HCT116 (cell line): ENCODE measurements at regions not wholly inside any gene's neighbourhood (a gene's known extent, or its start where the extent isn't known, plus 50 kb on each side); places are given as distances from the start of the nearest gene placed in this dataset.

Experiments used
- ATAC-seq: fragments of 200-7000 bp; cut with Tn5 transposase; 2 replicates; pipeline ENCODE4 v1.9.1; 2020; ENCODE audit warnings: mild to moderate bottlenecking, moderate library complexity
- BruUV-seq: library from RNA; stranded (reverse); fragments of 400-500 nt; replicated peaks from 2 replicates; lab custom pipeline; 2021; lab: Mats Ljungman, UMichigan
- CTCF ChIA-PET: fragments of 300-600 bp; sonication (Branson Sonifier 250); formaldehyde crosslinking; loops from one replicate; lab custom pipeline; 2021; ENCODE audit warnings: antibody characterized with exemption; lab: Charles Lee
- POLR2A ChIA-PET: fragments of 300-600, 350-600 bp; sonication (Branson Sonifier 250); formaldehyde crosslinking; loops from one replicate; lab custom pipeline; 2021; ENCODE audit warnings: antibody characterized with exemption; lab: Charles Lee
- RAD21 ChIA-PET, 2 experiments: fragments of 300-600 bp; sonication (Branson Sonifier 250); formaldehyde crosslinking; loops; one replicate each; lab custom pipeline; 2023; ENCODE audit warnings: low total read pairs in 2 of 2; ENCODE audit not compliant: uncharacterized antibody in 2 of 2, unreplicated experiment in 2 of 2, low non-redundant PET in 1 of 2; lab: Charles Lee
- DNase-seq: peaks from one replicate; pipeline ENCODE4 v3.0.0-alpha.2; 2010; ENCODE audit warnings: low read depth, low spot score
- H2AFZ ChIP-seq: fragments of 200-600 bp; shearing (Covaris generic), sonication (generic); 2 replicates; pipeline ENCODE4 v1.6.1; 2017; ENCODE audit warnings: low read depth, mixed run types, mixed read lengths, antibody characterized with exemption, low read length; ENCODE audit not compliant: poor library complexity, severe bottlenecking
- H3K27ac ChIP-seq: 2 replicates; pipeline ENCODE4 v1.5.1; 2012; ENCODE audit warnings: low read depth, low read length
- H3K27me3 ChIP-seq: fragments of 200-600 bp; sonication (generic); 2 replicates; pipeline ENCODE4 v1.6.1; 2016; ENCODE audit warnings: mixed run types, low read length, mixed read lengths; ENCODE audit not compliant: insufficient read depth
- H3K36me3 ChIP-seq, 2 experiments: fragments of 200-500 bp in 1 of 2; fragments of 200-600 bp in 1 of 2; sonication (Bioruptor generic) in 1 of 2; sonication (generic) in 1 of 2; 2 replicates each; pipeline versions ENCODE4 v1.5.1 to v1.6.1; 2014 to 2016; ENCODE audit warnings: low read length in 2 of 2, inconsistent platforms in 1 of 2, mixed read lengths in 1 of 2, mixed run types in 1 of 2; ENCODE audit not compliant: insufficient read depth in 2 of 2, control insufficient read depth in 1 of 2
- H3K4me1 ChIP-seq, 2 experiments: fragments of 200-600 bp in 1 of 2; sonication (generic) in 1 of 2; 2 replicates each; pipeline versions ENCODE4 v1.5.1 to v1.6.1; 2012 to 2017; ENCODE audit warnings: low read length in 2 of 2, inconsistent platforms in 1 of 2, mild to moderate bottlenecking in 1 of 2, mixed read lengths in 1 of 2, mixed run types in 1 of 2, moderate library complexity in 1 of 2; ENCODE audit not compliant: insufficient read depth in 2 of 2, control insufficient read depth in 1 of 2
- H3K4me2 ChIP-seq: fragments of 200-600 bp; sonication (generic); 2 replicates; pipeline ENCODE4 v1.6.1; 2017; ENCODE audit warnings: mixed run types, low read length, mixed read lengths
- H3K4me3 ChIP-seq, 2 experiments: fragments of 200-600 bp in 1 of 2; sonication (generic) in 1 of 2; replicated peaks in 1 of 2; 2 replicates each; pipeline ENCODE4 v1.5.1; 2011 to 2016; ENCODE audit warnings: low read length in 2 of 2, control low read depth in 1 of 2, low read depth in 1 of 2, mild to moderate bottlenecking in 1 of 2, mixed read lengths in 1 of 2, mixed run types in 1 of 2
- H3K79me2 ChIP-seq: fragments of 200-600 bp; sonication (generic); 2 replicates; pipeline ENCODE4 v1.6.1; 2017; ENCODE audit warnings: mild to moderate bottlenecking, mixed run types, low read length, moderate library complexity, mixed read lengths; ENCODE audit not compliant: insufficient read depth
- H3K9ac ChIP-seq: fragments of 200-600 bp; sonication (generic); 2 replicates; pipeline ENCODE4 v1.6.1; 2016; ENCODE audit warnings: low read length, mixed read lengths
- H3K9me2 ChIP-seq: fragments of 200-600 bp; sonication (generic), shearing (Covaris generic); 2 replicates; pipeline ENCODE4 v1.6.1; 2017; ENCODE audit warnings: mixed run types, mild to moderate bottlenecking, moderate library complexity; ENCODE audit not compliant: insufficient read depth
- H3K9me3 ChIP-seq, 2 experiments: fragments of 200-500 bp in 1 of 2; fragments of 200-600 bp in 1 of 2; sonication (Bioruptor generic) in 1 of 2; sonication (generic) in 1 of 2; 2 replicates each; pipeline ENCODE4 v1.6.1; 2014 to 2017; ENCODE audit warnings: low read length in 2 of 2, mixed read lengths in 2 of 2, inconsistent platforms in 1 of 2, low read depth in 1 of 2, mild to moderate bottlenecking in 1 of 2, mixed run types in 1 of 2, moderate library complexity in 1 of 2; ENCODE audit not compliant: control insufficient read depth in 1 of 2, insufficient read depth in 1 of 2
- H4K20me1 ChIP-seq: fragments of 200-600 bp; sonication (generic), shearing (Covaris generic); 2 replicates; pipeline ENCODE4 v1.6.1; 2017; ENCODE audit warnings: mixed run types, mild to moderate bottlenecking, moderate library complexity; ENCODE audit not compliant: insufficient read depth
- CBX3 ChIP-seq: IDR thresholded peaks from 2 replicates; pipeline ENCODE4 v1.6.1; 2012; ENCODE audit warnings: low read depth
- CEBPB ChIP-seq: IDR thresholded peaks from 2 replicates; pipeline ENCODE4 v1.6.1; 2012; ENCODE audit warnings: low read depth
- EGR1 ChIP-seq: IDR thresholded peaks from 2 replicates; pipeline ENCODE4 v1.6.1; 2012; ENCODE audit warnings: low read depth
- ELF1 ChIP-seq: IDR thresholded peaks from 2 replicates; pipeline ENCODE4 v1.6.1; 2012; ENCODE audit warnings: low read depth, borderline replicate concordance
- EZH2 ChIP-seq: fragments of 200-600 bp; sonication (generic); IDR thresholded peaks from 2 replicates; pipeline ENCODE4 v1.6.1; 2017; ENCODE audit warnings: antibody characterized with exemption, mixed run types
- FOSL1 ChIP-seq: IDR thresholded peaks from 2 replicates; pipeline ENCODE4 v1.6.1; 2012; ENCODE audit warnings: low read depth
- JUND ChIP-seq: IDR thresholded peaks from 2 replicates; pipeline ENCODE4 v1.6.1; 2012
- RAD21 ChIP-seq: IDR thresholded peaks from 2 replicates; pipeline ENCODE4 v1.6.1; 2012; ENCODE audit warnings: low read depth, mild to moderate bottlenecking
- SIN3A ChIP-seq: IDR thresholded peaks from 2 replicates; pipeline ENCODE4 v1.6.1; 2012; ENCODE audit warnings: low read depth
- SRF ChIP-seq: IDR thresholded peaks from 2 replicates; pipeline ENCODE4 v1.6.1; 2012; ENCODE audit warnings: low read depth
- YY1 ChIP-seq: IDR thresholded peaks from 2 replicates; pipeline ENCODE4 v1.6.1; 2011; ENCODE audit warnings: low read length, low read depth, moderate library complexity, mild to moderate bottlenecking; ENCODE audit not compliant: insufficient replicate concordance; ENCODE audit errors: extremely low read depth
- ZFX ChIP-seq: fragments of 450-650 bp; IDR thresholded peaks from 2 replicates; pipeline ENCODE4 v1.6.1; 2017
- intact Hi-C: fragments of 100-400 bp; cut with micrococcal nuclease; formaldehyde crosslinking; loops from 2 replicates; pipeline ENCODE4 v1.10.0; 2022
- TF ChIP-seq, protein P1 (sequence below): IDR thresholded peaks from 2 replicates; pipeline ENCODE4 v1.6.1; 2012; ENCODE audit warnings: low read depth
- TF ChIP-seq, protein P2 (sequence below): IDR thresholded peaks from 2 replicates; pipeline ENCODE4 v1.6.1; 2012
- TF ChIP-seq, protein P3 (sequence below): IDR thresholded peaks from 2 replicates; pipeline ENCODE4 v1.6.1; 2011; ENCODE audit warnings: mild to moderate bottlenecking, low read length, moderate library complexity; ENCODE audit not compliant: insufficient replicate concordance; ENCODE audit errors: extremely low read depth
- TF ChIP-seq, protein P4 (sequence below): IDR thresholded peaks from 2 replicates; pipeline ENCODE4 v1.6.1; 2012

DNA sequence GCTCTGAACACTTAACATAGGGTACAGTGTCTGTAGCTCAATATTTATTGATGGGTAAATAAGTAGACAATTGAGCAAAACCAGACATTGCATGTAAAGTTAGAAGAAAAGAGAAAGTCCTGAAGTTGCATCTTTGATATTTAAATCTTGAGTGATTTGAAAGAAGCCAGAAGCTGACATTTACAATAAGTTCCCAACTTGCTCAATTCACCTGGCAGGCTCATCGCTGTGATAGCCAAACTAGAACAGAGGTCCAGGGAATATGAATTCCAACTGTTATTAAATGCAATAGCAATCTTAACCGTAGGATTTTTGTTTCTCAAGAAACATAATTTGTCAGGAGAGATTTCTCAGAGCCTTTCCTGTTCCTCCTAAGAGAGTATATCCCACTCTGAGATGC is 65.9 kb upstream of the EDN1 start (continued):
- TF ChIP-seq RAD21 (no peak), CBX3 (no peak), ELF1 (no peak)
- TF ChIP-seq, protein P1, sequence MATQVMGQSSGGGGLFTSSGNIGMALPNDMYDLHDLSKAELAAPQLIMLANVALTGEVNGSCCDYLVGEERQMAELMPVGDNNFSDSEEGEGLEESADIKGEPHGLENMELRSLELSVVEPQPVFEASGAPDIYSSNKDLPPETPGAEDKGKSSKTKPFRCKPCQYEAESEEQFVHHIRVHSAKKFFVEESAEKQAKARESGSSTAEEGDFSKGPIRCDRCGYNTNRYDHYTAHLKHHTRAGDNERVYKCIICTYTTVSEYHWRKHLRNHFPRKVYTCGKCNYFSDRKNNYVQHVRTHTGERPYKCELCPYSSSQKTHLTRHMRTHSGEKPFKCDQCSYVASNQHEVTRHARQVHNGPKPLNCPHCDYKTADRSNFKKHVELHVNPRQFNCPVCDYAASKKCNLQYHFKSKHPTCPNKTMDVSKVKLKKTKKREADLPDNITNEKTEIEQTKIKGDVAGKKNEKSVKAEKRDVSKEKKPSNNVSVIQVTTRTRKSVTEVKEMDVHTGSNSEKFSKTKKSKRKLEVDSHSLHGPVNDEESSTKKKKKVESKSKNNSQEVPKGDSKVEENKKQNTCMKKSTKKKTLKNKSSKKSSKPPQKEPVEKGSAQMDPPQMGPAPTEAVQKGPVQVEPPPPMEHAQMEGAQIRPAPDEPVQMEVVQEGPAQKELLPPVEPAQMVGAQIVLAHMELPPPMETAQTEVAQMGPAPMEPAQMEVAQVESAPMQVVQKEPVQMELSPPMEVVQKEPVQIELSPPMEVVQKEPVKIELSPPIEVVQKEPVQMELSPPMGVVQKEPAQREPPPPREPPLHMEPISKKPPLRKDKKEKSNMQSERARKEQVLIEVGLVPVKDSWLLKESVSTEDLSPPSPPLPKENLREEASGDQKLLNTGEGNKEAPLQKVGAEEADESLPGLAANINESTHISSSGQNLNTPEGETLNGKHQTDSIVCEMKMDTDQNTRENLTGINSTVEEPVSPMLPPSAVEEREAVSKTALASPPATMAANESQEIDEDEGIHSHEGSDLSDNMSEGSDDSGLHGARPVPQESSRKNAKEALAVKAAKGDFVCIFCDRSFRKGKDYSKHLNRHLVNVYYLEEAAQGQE = no peak
- TF ChIP-seq, all 23 proteins: peak for 0

DNA sequence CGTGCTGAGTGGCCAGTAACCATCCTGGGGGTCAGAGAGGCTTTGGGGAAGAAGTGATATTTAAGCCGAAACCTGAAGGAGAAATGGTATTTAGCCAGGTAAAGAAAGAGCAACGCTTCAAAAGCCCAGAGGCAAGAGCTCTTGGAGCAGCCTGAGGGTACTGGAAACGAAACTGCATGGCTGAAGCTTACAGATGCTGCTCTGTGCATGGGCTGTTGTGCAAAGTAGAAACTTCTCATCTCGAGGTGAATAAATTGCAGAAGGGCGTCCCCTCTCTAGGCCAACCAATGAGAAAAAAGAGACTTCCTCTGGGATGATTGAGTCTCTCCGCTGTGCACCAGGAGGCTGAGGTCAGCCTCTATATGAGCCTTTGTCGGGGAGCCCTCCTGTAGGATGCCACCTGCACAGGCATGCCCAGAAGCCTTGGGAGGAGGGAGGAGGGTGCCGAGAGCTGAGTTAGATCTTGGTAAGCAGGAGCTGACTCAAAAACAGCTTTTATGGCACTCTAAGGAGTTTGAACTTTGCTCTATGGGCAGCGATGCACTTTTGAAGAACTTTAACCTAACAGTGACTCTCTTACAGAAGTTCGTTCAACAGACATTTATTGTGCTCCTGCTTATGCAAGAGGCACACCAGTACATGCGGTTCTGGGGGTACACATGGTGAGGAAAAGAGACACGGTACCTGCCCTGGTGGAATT is 61.6 kb upstream of the EDN1 start:
- H3K27ac ChIP-seq = no peak overlapping the region
- no peaks in the 10 kb centered on the region for H3K4me1 ChIP-seq
- H4K20me1 ChIP-seq = no peaks in the 10 kb centered on the region
- H3K79me2 ChIP-seq = no peaks in the 10 kb centered on the region
- DNase-seq (no peak), ATAC-seq (no peak)
- ChIA-PET RAD21 (no interaction called here), POLR2A (no interaction called here), CTCF (no interaction called here)
- no peaks in the 10 kb centered on the region for H3K36me3 ChIP-seq
- BruUV-seq = no TSS peak
- peaks cover 4% of the 10 kb centered on the region; the same call in 1 of the 2 replicates for H3K27me3 ChIP-seq
- no peak overlapping the region for H3K4me2 ChIP-seq
- H3K9ac ChIP-seq = no peak overlapping the region
- H3K9me3 ChIP-seq = no peaks in the 10 kb centered on the region
- H3K4me3 ChIP-seq = no peak overlapping the region
- intact Hi-C loops = no loop called here
- no peaks in the 10 kb centered on the region for H3K9me2 ChIP-seq
- no peak overlapping the region for H2AFZ ChIP-seq
- TF ChIP-seq, protein P2, sequence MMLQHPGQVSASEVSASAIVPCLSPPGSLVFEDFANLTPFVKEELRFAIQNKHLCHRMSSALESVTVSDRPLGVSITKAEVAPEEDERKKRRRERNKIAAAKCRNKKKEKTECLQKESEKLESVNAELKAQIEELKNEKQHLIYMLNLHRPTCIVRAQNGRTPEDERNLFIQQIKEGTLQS = no peak
- no peak for TF ChIP-seq ZFX
- TF ChIP-seq, protein P3, sequence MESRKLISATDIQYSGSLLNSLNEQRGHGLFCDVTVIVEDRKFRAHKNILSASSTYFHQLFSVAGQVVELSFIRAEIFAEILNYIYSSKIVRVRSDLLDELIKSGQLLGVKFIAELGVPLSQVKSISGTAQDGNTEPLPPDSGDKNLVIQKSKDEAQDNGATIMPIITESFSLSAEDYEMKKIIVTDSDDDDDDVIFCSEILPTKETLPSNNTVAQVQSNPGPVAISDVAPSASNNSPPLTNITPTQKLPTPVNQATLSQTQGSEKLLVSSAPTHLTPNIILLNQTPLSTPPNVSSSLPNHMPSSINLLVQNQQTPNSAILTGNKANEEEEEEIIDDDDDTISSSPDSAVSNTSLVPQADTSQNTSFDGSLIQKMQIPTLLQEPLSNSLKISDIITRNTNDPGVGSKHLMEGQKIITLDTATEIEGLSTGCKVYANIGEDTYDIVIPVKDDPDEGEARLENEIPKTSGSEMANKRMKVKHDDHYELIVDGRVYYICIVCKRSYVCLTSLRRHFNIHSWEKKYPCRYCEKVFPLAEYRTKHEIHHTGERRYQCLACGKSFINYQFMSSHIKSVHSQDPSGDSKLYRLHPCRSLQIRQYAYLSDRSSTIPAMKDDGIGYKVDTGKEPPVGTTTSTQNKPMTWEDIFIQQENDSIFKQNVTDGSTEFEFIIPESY = no peak
- TF ChIP-seq EGR1 = no peak
- no peak for TF ChIP-seq SIN3A
- no peak for TF ChIP-seq YY1
- no peak for TF ChIP-seq SRF
- no peak for TF ChIP-seq EZH2
- no peak for TF ChIP-seq FOSL1
- TF ChIP-seq CEBPB = no peak
- no peak for TF ChIP-seq JUND
- TF ChIP-seq, protein P1 = no peak
- TF ChIP-seq, protein P4, sequence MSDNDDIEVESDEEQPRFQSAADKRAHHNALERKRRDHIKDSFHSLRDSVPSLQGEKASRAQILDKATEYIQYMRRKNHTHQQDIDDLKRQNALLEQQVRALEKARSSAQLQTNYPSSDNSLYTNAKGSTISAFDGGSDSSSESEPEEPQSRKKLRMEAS = no peak
